ENCODE measurements at regions not wholly inside any gene's neighbourhood (a gene's known extent, or its start where the extent isn't known, plus 50 kb on each side); places are given as distances from the start of the nearest gene placed in this dataset.
"Not testable (repeated sequence)": the region's sequence is repeated elsewhere in the genome, so short reads cannot be mapped to it uniquely, and the experiment has no call there.

DNA sequence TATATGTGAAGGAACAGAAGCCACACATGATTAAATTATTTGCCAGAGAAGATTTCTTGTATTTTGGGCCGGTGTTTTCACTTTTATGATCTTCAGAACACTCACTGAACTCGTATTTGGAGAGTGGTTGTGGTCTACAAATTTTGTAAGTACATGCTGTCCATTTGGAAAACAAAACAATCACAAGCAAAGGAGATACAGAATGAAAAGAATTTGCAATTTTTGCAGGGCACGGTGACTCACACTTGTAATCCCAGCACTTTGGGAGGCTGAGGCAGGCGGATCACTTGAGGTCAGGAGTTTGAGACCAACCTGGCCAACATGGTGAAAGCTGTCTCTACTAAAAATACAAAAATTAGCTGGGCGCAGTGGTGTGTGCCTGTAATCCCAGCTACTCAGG is 282.0 kb downstream of the C1D start:
- not testable (repeated sequence) for DNase-seq

DNA sequence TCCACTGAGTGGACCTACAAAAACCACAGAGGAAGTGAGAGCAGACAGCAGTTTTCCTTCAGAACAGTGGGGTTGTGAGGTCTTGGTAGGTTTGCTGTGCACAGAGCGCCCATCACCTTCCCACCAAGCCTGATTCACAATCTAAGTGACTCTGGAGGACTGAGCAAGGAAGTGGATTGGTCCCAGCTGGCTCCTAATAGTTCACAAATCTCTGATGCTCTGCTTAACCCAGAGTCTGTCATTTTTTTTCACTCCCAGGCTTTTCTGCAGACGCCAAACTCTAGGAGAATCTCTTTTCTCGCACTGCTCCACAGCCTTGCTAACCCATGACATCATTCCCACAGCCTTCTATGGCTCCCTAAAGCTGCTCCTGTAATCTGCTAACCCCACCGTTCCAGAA is 280.4 kb downstream of the C1D start:
- DNase-seq = no peak

DNA sequence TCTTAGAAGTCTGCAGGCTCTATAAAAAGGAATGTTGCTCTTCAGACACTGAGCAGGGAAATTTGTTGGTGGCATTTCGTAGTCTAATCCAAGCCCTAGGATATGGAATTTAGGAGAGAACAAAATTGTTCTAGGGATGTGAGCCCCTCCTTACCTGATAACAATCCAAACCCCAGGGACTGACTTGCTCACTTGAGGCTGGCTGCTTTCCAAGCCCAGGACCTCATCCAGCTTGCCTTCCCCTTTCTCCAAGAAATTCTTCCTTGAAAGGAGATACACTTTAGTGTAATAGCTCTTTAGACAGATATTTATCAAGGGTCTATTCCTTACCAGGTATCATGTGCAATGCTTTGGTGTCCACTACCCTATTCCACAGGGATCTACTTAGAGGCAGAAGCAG is 279.8 kb downstream of the C1D start:
- DNase-seq = no peak

DNA sequence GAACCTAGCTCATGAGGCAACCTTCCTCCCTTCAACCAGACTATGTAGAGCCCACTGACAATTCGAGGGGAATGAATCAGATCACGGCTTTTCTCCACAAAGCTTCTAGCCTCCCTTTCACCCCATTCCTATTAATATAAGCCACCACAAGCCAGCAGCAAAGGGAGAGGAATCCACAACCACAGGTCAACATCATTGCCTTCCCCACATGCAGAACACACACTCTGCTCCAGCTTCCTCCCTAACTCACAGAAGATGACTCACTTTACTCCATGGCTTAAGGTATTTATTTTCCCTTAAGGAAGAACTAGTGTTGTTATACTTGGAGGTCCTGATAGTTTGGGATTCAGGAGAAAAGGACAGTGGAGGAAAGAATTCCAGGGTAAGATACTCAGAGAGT is 272.2 kb downstream of the C1D start:
- no peak for DNase-seq

DNA sequence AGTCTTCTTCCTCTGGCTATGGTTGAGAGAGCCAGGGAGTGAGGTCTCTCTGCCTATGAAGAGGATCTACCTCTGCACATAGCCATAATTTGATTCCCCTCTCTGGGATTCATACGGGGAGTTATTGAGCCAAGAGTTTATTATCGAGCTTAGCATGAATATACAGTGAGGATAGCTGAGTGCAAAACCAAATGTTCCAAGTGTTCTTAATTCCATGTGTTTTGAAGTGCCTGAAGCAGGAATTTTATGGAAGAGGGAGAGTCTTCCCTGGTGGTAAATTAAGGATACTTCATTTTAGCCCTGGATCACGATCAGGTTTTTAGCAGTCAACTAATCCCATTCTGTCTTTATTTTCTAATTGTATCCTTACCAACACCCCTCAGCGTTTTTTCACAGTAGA is 270.6 kb downstream of the C1D start:
- no peak for DNase-seq

DNA sequence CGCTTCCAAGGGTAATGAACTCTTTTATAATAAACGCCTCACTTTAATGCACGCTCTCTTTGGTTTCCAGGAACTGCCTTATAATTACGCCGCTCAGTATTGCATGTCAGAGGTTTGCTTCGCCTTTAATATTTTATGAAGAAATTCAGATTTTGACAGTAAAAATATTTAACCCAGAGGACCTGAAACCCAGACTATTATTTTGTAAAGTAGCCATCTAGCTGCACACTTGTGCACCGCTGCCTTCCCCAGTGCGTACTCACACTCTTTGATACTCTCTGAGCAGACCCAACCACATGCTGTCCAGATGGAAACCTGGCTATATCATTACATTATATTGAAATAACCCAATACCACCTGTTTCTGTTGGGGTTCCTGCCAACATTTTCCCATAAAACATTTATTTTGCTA is 270.1 kb downstream of the C1D start:
- no peak for DNase-seq

DNA sequence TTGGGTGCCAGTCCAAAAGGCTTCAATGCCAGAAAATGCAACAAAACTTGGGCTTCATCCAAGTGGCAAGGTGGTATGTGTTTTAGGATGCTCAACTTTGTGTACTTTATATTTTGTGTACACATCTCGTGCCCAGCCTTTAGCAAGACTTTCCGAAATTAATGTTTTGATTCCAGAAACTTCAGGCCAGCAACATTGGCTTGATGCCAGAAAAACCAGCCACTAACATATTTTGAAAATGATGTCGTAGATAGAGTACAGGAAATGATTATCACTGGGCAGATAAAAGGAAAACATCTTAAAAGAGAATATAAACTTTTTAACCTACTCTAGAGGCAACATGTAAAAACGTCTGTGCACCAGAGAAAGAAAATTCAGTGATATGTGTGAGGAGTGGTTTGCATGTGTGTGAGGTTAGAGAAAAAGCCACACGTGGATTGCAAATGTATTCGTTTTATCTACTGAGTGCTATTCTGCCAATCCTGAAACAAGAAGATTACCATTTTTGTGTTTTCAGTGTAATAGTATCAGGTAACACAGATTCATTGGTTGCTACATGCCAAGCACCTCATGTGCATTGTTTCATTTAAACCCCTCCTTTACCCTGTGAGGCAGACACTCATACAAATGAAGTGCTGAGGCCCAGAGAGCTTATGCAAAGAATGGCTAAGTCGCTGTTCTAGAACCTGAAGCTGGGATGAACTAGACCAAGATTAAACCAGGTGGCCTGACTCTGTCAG is 264.8 kb downstream of the C1D start:
- DNase-seq = no peak

DNA sequence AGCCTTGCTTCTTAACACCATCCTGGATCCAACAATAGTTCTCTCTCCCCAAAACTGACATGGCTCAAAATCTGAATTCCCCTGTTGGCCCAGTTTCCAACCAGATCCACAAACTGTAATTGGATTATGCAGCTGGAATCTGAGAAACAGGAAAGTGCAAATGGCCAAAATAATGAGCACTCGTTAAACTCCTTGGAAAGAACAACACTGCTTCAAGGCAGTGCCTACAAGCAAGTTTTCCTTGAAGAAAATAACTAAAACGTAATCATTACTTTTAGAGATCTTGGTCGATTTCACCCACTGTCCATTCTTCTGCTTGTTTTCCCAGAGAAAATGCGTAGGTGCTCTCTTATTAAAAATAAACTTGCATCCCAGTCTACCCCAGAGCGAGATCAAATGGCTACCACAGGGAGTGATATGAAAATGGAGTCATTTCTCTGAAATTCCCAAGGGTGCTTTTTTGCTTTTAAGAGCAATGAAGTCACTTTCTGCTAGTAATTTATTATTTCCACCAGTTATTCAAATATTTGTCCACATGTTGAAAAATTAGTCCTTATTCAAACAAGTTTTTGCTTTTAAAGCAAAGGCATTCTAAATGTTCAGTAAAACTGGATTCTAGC is 264.2 kb downstream of the C1D start:
- no peak for DNase-seq

DNA sequence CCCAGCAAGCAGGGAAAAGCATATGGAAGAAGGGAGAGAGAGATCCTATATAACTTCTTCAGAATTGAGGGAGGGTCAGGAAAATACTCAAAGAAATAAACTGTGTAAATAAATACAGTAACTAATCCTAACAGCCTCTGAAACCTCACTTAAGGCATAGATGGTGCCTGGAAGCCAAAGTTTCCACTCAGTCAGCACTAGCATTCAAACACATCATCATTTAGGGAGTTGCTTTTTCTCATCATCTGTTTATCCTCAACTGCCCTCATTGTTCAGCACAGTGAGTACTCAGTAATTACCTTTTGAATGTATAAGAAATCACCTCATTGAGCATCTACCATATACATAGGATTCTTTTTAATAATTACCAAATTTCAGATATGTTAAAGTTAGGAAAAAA is 262.9 kb downstream of the C1D start:
- no peak for DNase-seq

DNA sequence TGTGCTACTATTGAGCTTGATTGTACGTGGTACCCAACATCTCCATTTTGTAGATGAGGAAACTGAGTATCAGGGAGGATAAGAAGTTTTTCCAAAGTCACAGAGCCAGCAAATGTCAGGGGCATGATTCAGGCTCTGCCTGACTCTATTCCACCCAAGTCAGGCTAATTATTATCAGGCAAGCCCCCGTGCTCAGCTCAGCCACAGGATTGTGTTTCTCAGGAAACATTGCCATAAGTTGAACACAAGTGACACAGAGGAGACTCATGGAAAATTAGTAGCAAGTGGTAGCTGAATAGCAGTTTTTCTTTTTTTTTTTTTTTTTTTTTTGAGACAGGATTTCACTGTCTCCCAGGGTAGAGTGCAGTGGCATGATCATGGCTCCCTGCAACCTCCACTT is 260.5 kb downstream of the C1D start:
- no peak for DNase-seq

DNA sequence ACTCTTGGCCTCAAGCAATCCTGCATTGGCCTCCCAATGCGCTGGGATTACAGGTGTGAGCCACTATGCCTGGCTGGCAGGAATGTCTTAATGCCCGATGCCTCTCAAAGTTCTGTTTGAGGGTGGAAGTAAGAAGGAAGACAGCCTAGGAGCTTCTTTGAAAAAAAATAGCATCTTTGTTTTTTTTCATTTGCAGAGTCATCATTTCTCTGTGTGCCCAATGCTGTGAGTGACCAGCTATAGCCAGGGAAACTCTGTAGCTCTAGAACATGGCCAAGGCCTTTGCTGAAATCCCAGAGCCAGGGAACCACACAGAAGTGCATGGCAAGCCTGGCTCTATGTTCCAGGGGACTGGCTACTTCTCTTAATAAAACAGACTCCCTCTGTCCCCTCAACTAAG is 260.0 kb downstream of the C1D start:
- no peak for DNase-seq

DNA sequence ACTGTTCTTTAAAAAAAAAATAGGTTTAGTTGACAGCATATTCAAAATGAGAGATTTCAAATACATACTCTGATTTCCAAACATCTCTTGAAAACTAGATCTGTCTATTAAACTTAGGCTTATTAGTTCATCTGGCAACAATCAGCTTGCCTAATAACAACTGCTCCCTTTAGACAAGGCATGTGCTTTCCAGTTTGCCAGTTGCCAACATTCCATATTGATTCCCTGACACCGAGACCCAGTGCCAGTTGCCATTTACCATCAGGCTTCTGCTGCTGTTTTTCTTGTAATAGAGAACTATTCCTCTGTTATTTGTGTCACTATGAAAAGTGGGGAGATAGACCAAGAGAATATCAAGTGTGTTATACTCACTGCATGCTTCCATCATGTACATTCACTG is 256.0 kb downstream of the C1D start:
- DNase-seq = no peak

DNA sequence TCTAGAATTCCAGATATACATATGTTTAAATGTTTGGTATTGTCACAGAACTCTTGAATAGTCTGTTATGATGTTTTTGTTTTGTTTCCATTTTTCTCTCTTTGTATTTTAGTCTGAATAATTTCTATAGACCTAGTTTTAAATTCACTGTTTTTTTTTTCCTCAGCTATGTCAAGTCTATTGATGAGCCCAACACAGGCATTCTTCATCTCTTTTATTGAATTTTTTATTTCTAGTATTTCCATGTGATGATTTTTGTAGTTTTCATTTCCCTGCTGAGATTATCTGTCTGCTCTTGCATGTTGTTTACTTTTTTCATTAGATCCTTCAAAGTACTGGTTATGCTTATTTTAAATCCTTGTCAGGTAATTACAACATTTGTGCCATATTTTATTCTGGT is 254.7 kb downstream of the C1D start:
- no peak for DNase-seq

DNA sequence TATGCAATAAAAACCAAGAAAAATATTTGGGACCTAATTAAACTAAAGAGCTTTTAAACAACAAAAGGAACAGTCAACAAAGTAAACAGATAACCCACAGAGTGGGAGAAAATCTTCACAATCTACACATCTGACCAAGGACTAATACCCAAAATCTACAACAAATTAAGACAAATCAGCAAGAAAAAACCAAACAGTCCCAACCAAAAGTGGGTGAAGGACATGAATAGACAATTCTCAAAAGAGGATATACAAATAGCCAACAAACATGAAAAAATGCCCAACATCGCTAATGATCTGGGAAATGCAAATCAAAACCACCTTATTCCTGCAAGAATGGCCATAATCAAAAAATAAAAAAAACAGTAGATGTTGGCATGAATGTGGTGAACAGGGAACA is 250.1 kb downstream of the C1D start:
- no peak for DNase-seq

DNA sequence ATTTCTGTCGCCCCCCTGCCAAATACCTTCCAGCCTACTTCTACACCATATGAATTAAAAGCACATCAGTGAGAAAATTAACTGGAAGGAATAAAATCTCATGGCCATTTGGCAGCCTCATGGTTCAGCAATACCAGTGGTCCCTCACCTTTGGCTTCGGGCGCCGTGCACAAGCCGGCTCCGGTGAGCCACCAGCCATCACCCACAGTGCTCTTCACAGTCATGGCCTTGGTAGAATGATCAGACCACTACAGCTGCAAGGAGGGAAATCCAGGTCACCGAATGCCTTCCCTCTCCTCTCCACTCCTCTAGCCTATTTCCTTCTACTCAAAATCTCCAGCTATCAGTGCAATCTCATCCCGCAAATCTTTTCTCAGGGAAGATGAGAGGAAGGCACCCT is 239.1 kb downstream of the C1D start:
- no peak for DNase-seq

DNA sequence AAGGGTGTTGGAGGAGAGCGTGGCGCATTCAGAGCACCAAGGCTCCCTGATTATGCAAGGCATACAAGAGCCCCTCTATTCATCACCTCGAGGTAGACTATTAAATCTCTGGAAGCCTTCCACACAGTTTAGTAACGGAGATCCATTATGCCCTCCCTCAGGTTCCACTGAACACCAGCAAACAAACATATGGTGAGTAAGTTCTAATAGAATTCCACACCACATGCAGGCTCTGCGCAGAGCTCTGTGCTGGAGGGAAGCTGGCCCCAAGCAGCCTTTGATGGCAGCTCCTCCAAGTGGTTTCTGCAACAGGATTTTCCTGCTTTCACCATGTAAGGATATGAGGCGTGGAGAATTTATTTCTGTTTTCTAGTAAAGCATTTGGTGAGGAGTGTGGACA is 238.6 kb downstream of the C1D start:
- no peak for DNase-seq

DNA sequence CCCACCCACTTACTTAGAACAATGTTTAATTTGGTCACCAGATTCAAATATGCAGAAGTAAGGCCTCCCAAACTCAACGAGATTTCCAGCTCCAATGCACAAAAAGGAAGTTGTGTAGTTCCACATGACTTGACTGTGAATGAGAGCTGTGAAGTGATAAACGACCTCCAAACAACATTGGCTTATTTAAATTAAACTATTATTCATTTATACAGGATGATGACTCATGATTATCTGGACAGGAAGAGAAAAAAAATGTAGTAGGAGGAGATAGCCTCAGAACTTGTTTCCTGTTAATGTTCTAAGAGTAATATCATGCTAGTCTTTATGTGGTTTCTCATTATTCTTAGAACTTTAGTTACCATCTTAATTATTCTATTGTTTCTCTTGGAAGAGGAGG is 237.3 kb downstream of the C1D start:
- peak in 3 of 4 experiments; percentile 5 to 33 (median 5) for DNase-seq

DNA sequence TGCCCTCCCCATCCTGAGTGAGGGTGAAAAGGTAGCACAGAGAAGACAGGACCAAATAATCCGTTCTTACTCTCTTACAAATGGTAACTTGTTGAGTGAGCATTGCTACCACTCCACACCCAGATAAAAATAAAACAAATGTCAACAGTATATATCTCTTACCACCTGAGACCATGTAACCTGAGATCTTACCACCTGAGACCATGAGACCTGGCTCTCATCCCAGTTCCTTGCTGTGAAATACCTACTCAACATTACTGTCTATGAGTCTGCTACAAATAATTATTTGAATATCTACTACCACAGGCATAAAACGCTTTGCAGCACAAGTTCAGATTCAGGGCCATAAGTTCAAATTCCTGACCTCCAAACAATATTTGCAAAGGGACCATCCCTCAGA is 234.7 kb downstream of the C1D start:
- no peak for DNase-seq

DNA sequence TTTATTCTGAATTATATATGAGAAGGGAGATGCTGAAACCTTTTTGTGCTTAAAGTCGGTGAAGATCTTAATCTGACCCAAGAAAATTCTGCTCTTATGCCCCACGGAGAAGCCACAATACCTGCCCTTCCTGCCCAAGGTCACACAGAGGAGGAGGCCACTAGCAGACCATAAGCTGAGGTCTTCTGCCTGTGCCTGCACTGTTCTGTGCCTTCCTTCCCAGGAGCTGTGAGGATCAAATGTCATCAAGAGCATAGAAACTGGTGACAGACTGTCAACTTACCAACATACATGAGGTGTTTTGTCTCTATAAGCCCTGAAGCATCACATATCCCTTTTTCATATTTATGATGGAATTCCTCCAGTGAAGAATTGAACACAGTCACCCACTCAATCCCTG is 233.3 kb downstream of the C1D start:
- no peak for DNase-seq

DNA sequence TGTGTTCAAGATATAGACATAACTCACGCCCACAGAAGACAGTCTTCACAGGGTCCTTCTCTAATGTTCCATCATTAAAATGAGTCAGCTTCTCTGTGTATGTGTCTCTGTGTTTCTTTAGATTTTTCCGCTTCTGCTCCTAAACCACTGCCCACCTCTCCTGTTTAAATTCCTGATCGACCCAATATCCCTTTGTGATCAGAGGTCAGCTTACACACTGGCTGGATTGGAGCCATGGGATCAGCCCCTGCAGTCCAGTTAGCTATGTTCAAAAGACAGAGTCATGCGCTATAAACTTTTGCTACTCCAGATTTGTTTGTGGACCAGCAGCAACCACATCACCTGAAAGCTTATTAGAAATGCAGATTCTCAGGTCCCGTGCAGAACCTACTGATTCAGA is 229.2 kb downstream of the C1D start:
- DNase-seq = no peak

DNA sequence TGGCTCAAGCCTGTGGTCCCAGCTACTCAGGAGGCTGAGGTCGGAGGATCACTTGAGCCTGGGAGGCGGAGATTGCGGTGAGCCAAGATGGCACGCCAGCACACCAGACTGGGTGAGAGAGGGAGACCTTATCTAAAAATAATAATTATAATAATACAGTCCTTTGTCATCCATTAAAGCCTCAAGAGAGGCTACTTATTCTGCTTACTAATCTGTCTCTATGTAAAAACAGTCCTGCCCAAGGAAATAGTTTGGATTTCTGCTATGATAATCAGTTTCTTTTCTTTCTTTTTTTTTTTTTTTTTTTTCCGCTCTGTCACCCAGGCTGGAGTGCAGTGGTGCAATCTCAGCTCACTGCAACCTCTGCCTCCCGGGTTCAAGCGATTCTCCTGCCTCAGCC is 228.3 kb downstream of the C1D start:
- DNase-seq = no peak

DNA sequence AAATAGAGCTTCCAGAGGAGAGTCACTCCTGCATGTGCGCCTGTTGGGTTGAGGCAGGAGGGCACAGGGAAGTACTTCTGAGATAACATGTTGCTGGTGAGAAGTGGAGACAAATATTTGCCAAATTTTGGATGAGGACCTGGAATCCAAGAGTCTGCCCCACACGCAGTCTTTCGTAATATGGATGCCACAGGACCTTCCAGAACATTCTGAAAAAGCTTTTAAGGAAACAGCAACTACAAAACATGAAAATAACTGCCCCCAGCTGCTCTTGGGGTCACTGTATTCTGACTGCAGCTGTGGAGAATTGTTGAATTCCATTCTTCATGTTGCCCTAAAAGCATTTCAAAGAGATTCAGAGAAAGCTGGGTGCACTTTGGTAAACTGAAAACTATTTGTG is 227.5 kb downstream of the C1D start:
- DNase-seq = no peak

DNA sequence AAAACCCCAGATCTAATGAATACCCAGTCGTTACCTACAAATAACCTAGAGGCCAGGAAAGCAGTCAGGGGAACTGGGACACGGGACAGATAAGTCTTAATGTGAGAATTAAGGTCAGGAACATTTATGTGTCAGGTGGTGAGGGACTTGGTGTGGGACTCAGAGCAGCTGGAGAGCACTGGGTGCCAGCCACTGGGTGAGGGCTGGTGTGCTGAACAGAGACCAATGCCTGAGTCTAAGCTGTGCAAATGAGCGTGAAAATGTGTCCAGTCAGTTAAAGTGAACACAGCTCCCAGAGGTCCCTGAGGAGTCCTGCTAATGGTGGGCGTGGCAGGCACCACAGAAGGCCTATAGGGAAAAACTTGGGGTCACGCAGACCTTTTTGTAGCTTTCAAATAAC is 225.9 kb downstream of the C1D start:
- no peak for DNase-seq

DNA sequence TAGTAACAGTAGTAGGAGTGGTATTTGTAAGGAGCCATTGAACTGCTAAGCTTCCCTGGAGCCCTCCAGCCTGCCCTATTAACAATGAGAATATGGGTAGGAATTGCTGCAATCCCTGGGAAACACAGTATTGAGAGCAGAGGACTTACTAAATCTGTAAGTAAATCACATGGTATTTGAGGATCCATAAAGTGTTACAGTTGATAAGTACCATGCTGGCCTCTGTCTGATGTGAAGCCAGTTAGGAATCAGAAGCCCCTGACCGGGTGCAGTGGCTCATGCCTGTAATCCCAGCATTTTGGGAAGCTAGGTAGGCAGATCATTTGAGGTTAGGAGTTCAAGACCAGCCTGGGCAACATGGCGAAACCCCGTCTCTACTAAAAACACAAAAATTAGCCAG is 224.6 kb downstream of the C1D start:
- DNase-seq = no peak

DNA sequence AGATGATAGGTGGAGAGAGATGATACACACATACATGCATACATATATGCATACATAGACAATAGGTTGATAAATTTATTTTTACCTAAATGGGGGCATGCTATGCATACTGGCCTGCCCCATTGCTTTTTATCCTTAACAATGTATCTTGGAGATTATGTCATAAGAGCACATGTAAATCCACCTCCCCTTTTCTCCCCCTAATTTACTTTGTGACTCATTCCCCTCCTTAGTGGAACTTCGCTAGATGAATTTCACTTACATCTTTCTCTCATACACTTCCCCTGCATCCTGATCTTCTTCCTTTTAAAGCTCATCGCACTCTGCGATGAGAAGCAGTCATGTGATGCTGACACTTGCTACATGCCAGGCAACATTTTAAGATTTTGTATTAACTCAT is 223.6 kb downstream of the C1D start:
- DNase-seq = no peak

Measured in suppressor macrophage (primary cell).